ENCODE measurements at regions not wholly inside any gene's neighbourhood (a gene's known extent, or its start where the extent isn't known, plus 50 kb on each side); places are given as distances from the start of the nearest gene placed in this dataset.

GRCh38 chr5:101018299-101018698 lies 115.2 kb upstream of the ST8SIA4 start:
- Histone ChIP-seq H3K4me3 (ENCODE audit: low read length) (no peak overlapping the region), H2AFZ (ENCODE audit: low read depth, low read length) (no peak overlapping the region), H3K36me3 (ENCODE audit: insufficient read depth, low read length) (no peaks in the 10 kb centered on the region), H3K9me2 (ENCODE audit: insufficient read depth, low read length) (no peaks in the 10 kb centered on the region), H3K4me2 (ENCODE audit: low read length) (no peak overlapping the region), H3F3A (ENCODE audit: insufficient read depth, low read length, poor library complexity, severe bottlenecking) (no peaks in the 10 kb centered on the region), H3K27ac (ENCODE audit: low read length) (no peak overlapping the region), H3K9me3 (ENCODE audit: low read length) (no peaks in the 10 kb centered on the region), H3K79me2 (replicated peaks; ENCODE audit: insufficient read depth, low read length) (no peaks in the 10 kb centered on the region), H3K27me3 (ENCODE audit: insufficient read depth, low read depth, low read length) (no peaks in the 10 kb centered on the region), H4K20me1 (ENCODE audit: insufficient read depth) (no peaks in the 10 kb centered on the region), H3K9ac (ENCODE audit: low read length) (no peak overlapping the region)
- TF ChIP-seq EZH2 (IDR thresholded peaks at IDR 0.05; ENCODE audit: borderline replicate concordance, insufficient read depth, low read length, poor library complexity, severe bottlenecking) (no peak), POLR2AphosphoS5 (IDR thresholded peaks at IDR 0.05) (no peak), EP300 (conservative IDR thresholded peaks at IDR 0.05; ENCODE audit: poor library complexity, severe bottlenecking) (no peak), MXI1 (conservative IDR thresholded peaks at IDR 0.05; ENCODE audit: poor library complexity, severe bottlenecking) (no peak), SMC3 (conservative IDR thresholded peaks at IDR 0.05; ENCODE audit: poor library complexity) (no peak)
- TF ChIP-seq, protein P1, sequence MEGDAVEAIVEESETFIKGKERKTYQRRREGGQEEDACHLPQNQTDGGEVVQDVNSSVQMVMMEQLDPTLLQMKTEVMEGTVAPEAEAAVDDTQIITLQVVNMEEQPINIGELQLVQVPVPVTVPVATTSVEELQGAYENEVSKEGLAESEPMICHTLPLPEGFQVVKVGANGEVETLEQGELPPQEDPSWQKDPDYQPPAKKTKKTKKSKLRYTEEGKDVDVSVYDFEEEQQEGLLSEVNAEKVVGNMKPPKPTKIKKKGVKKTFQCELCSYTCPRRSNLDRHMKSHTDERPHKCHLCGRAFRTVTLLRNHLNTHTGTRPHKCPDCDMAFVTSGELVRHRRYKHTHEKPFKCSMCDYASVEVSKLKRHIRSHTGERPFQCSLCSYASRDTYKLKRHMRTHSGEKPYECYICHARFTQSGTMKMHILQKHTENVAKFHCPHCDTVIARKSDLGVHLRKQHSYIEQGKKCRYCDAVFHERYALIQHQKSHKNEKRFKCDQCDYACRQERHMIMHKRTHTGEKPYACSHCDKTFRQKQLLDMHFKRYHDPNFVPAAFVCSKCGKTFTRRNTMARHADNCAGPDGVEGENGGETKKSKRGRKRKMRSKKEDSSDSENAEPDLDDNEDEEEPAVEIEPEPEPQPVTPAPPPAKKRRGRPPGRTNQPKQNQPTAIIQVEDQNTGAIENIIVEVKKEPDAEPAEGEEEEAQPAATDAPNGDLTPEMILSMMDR (IDR thresholded peaks at IDR 0.05; ENCODE audit: poor library complexity, severe bottlenecking): no peak

DNA sequence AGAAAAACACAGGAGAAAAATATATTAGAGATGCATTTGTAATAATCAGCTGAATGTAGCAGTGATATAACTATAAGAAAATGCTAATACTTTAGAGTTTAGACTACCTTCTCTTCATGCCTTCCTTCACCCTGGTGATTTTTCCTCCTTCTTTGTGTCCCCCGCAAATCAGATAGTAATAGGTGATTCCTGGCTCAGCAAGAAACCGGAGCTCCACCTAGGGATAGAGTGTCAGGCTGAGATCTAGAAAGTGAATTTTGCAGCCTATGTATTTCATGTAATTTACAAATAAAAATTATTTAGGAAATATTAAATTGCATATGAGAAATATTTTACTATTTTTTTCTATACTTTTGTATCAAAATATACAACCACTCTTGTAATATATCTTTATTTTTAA lies 109.8 kb upstream of the ST8SIA4 start:
- H2AFZ ChIP-seq (ENCODE audit: low read depth, low read length): no peak overlapping the region
- no peaks in the 10 kb centered on the region for H3F3A ChIP-seq (ENCODE audit: insufficient read depth, low read length, poor library complexity, severe bottlenecking)
- H3K79me2 ChIP-seq (replicated peaks; ENCODE audit: insufficient read depth, low read length): no peaks in the 10 kb centered on the region
- H3K4me2 ChIP-seq (ENCODE audit: low read length): no peak overlapping the region
- H4K20me1 ChIP-seq (ENCODE audit: insufficient read depth): no peaks in the 10 kb centered on the region
- peak; percentile 26 for TF ChIP-seq RAD21 (conservative IDR thresholded peaks at IDR 0.05)
- TF ChIP-seq, protein P2, sequence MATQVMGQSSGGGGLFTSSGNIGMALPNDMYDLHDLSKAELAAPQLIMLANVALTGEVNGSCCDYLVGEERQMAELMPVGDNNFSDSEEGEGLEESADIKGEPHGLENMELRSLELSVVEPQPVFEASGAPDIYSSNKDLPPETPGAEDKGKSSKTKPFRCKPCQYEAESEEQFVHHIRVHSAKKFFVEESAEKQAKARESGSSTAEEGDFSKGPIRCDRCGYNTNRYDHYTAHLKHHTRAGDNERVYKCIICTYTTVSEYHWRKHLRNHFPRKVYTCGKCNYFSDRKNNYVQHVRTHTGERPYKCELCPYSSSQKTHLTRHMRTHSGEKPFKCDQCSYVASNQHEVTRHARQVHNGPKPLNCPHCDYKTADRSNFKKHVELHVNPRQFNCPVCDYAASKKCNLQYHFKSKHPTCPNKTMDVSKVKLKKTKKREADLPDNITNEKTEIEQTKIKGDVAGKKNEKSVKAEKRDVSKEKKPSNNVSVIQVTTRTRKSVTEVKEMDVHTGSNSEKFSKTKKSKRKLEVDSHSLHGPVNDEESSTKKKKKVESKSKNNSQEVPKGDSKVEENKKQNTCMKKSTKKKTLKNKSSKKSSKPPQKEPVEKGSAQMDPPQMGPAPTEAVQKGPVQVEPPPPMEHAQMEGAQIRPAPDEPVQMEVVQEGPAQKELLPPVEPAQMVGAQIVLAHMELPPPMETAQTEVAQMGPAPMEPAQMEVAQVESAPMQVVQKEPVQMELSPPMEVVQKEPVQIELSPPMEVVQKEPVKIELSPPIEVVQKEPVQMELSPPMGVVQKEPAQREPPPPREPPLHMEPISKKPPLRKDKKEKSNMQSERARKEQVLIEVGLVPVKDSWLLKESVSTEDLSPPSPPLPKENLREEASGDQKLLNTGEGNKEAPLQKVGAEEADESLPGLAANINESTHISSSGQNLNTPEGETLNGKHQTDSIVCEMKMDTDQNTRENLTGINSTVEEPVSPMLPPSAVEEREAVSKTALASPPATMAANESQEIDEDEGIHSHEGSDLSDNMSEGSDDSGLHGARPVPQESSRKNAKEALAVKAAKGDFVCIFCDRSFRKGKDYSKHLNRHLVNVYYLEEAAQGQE (IDR thresholded peaks at IDR 0.05; ENCODE audit: borderline replicate concordance): no peak
- no peaks in the 10 kb centered on the region for H3K9me2 ChIP-seq (ENCODE audit: insufficient read depth, low read length)
- H3K27me3 ChIP-seq (ENCODE audit: insufficient read depth, low read depth, low read length): no peaks in the 10 kb centered on the region
- no peak overlapping the region for H3K27ac ChIP-seq (ENCODE audit: low read length)
- no peaks in the 10 kb centered on the region for H3K36me3 ChIP-seq (ENCODE audit: insufficient read depth, low read length)
- no peak overlapping the region for H3K9ac ChIP-seq (ENCODE audit: low read length)
- no peaks in the 10 kb centered on the region for H3K9me3 ChIP-seq (ENCODE audit: low read length)
- no peak overlapping the region for H3K4me3 ChIP-seq (ENCODE audit: low read length)
